C4-2B (cell line): ENCODE measurements at regions not wholly inside any gene's neighbourhood (a gene's known extent, or its start where the extent isn't known, plus 50 kb on each side); places are given as distances from the start of the nearest gene placed in this dataset.
"Not testable (repeated sequence)": the region's sequence is repeated elsewhere in the genome, so short reads cannot be mapped to it uniquely, and the experiment has no call there.

Experiments used
- CTCF ChIP-seq: fragments of 450-650 bp; conservative IDR thresholded peaks from 2 replicates; pipeline ENCODE4 v1.5.1; 2017; ENCODE audit warnings: mild to moderate bottlenecking
- ZFX ChIP-seq: fragments of 450-650 bp; IDR thresholded peaks from 2 replicates; pipeline ENCODE4 v1.6.1; 2017

DNA sequence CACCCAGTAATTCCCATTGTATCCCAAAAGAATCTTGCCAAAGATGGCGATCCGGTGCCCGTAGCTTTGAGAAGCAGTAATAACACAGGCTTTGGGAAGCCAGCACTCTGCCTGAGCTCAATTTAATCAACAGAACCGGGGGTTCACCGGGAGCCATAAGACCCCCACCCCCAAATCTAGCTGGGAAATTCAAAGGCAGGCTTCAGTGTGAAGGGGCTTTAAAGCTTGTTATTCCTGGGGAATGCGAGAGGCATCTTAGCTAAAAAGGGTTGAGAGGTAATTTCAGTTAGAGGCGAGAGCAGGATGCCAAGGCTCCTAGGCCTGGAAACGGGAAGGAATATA lies 78.4 kb upstream of the METTL9 start:
- TF ChIP-seq CTCF, ZFX: not testable (repeated sequence)
